CD4-positive, alpha-beta T cell (primary cell): ENCODE measurements at regions not wholly inside any gene's neighbourhood (a gene's known extent, or its start where the extent isn't known, plus 50 kb on each side); places are given as distances from the start of the nearest gene placed in this dataset.

Source experiments
- ATAC-seq: fragments of 200-7000 bp; cut with Tn5 transposase; one replicate; pipeline ENCODE4 v1.10.0; 2022; ENCODE audit warnings: mild to moderate bottlenecking; ENCODE audit not compliant: poor library complexity
- CTCF ChIA-PET: fragments of 350-600 bp; sonication (Branson Sonifier 250); formaldehyde crosslinking; loops from one replicate; lab custom pipeline; 2021; ENCODE audit warnings: antibody characterized with exemption, inconsistent platforms; lab: Charles Lee
- POLR2A ChIA-PET: fragments of 350-600 bp; sonication (Branson Sonifier 250); formaldehyde crosslinking; loops from one replicate; lab custom pipeline; 2021; ENCODE audit warnings: antibody characterized with exemption, inconsistent platforms; lab: Charles Lee
- DNase-seq, 14 experiments: peaks; one replicate each; pipeline ENCODE4 v3.0.0-alpha.2; 2013 to 2020; ENCODE audit warnings: mixed read lengths in 2 of 14
- H3K27ac ChIP-seq, 2 donors: one replicate each; pipeline versions ENCODE4 v1.5.1 to v1.7.0; 2013; ENCODE audit warnings: low read length in 2 of 2, low read depth in 1 of 2, mild to moderate bottlenecking in 1 of 2
- H3K27me3 ChIP-seq, 2 experiments: 1 replicate in 1 of 2; 2 replicates in 1 of 2; pipeline versions ENCODE4 v1.6.1 to v1.7.0; 2013; ENCODE audit warnings: low read length in 2 of 2, control low read depth in 1 of 2, mild to moderate bottlenecking in 1 of 2, moderate library complexity in 1 of 2; ENCODE audit not compliant: insufficient read depth in 2 of 2, control insufficient read depth in 1 of 2
- H3K36me3 ChIP-seq: one replicate; pipeline ENCODE4 v1.6.1; 2013; ENCODE audit warnings: low read length, control low read depth; ENCODE audit not compliant: insufficient read depth
- H3K4me1 ChIP-seq: one replicate; pipeline ENCODE4 v1.6.1; 2013; ENCODE audit warnings: low read length, control low read depth; ENCODE audit not compliant: insufficient read depth
- H3K4me3 ChIP-seq: one replicate; pipeline ENCODE4 v1.5.1; 2013; ENCODE audit warnings: mild to moderate bottlenecking, low read length, moderate library complexity
- H3K9me3 ChIP-seq, 2 experiments: 1 replicate in 1 of 2; 2 replicates in 1 of 2; pipeline versions ENCODE4 v1.6.1 to v1.7.0; 2013; ENCODE audit warnings: low read length in 2 of 2, mild to moderate bottlenecking in 2 of 2, control low read depth in 1 of 2, moderate library complexity in 1 of 2; ENCODE audit not compliant: control insufficient read depth in 1 of 2, insufficient read depth in 1 of 2
- H3K27ac Mint-ChIP-seq: one replicate; pipeline ENCODE4 v1.8.0; 2020; ENCODE audit warnings: mixed read lengths
- H3K27me3 Mint-ChIP-seq: one replicate; pipeline ENCODE4 v1.8.0; 2021; ENCODE audit warnings: mixed read lengths
- H3K36me3 Mint-ChIP-seq: one replicate; pipeline ENCODE4 v1.8.0; 2021; ENCODE audit warnings: low read depth, mixed read lengths
- H3K4me1 Mint-ChIP-seq: one replicate; pipeline ENCODE4 v1.8.0; 2021; ENCODE audit warnings: low read depth, mixed read lengths
- H3K4me3 Mint-ChIP-seq: one replicate; pipeline ENCODE4 v1.8.0; 2020; ENCODE audit warnings: mild to moderate bottlenecking, mixed read lengths
- H3K9me3 Mint-ChIP-seq: one replicate; pipeline ENCODE4 v1.8.0; 2020; ENCODE audit warnings: mixed read lengths
- intact Hi-C, 2 experiments: fragments of 100-400 bp; cut with DNase I in 1 of 2; cut with micrococcal nuclease in 1 of 2; formaldehyde crosslinking; loops; one replicate each; pipeline versions ENCODE4 v1.15.1 to v1.9.0; 2023 to 2025; cut with DNase I, micrococcal nuclease
- TF ChIP-seq, protein P1 (sequence below): fragments of 200-600 bp; IDR thresholded peaks from one replicate; pipeline ENCODE4 v1.8.0; 2022; ENCODE audit warnings: antibody characterized with exemption, mild to moderate bottlenecking

DNA sequence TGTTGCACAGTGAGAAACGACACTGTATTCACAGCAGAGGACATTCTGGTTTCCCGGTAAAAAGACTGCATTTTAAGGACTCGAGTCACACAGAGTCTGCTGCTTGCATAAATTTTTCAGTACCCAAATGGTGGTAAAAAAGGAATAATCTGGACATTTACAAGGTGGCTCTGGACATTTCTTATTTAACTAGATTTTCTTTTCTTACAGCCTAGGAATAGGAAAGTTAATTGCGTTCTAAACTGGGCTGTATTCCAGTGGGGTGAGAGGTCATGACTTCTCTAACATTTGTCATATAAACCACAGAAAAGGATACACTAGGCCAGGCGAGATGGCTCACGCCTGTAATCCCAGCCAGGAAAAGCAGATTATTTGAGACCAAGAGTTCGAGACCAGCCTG, 237.5 kb upstream of the KLF6 start:
- ATAC-seq, result no peak
- no peak overlapping the region for H3K4me3 Mint-ChIP-seq
- CTCF ChIA-PET, result no interaction called here
- TF ChIP-seq, protein P1, sequence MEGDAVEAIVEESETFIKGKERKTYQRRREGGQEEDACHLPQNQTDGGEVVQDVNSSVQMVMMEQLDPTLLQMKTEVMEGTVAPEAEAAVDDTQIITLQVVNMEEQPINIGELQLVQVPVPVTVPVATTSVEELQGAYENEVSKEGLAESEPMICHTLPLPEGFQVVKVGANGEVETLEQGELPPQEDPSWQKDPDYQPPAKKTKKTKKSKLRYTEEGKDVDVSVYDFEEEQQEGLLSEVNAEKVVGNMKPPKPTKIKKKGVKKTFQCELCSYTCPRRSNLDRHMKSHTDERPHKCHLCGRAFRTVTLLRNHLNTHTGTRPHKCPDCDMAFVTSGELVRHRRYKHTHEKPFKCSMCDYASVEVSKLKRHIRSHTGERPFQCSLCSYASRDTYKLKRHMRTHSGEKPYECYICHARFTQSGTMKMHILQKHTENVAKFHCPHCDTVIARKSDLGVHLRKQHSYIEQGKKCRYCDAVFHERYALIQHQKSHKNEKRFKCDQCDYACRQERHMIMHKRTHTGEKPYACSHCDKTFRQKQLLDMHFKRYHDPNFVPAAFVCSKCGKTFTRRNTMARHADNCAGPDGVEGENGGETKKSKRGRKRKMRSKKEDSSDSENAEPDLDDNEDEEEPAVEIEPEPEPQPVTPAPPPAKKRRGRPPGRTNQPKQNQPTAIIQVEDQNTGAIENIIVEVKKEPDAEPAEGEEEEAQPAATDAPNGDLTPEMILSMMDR, result no peak
- Histone ChIP-seq H3K36me3 (no peaks in the 10 kb centered on the region), H3K9me3 (no peaks in the 10 kb centered on the region), H3K27me3 (no peaks in the 10 kb centered on the region), H3K4me3 (no peak overlapping the region), H3K4me1 (no peaks in the 10 kb centered on the region), H3K27ac (no peak overlapping the region)
- no peaks in the 10 kb centered on the region for H3K4me1 Mint-ChIP-seq
- no peaks in the 10 kb centered on the region for H3K36me3 Mint-ChIP-seq
- H3K27me3 Mint-ChIP-seq, result no peaks in the 10 kb centered on the region
- H3K27ac Mint-ChIP-seq, result no peak overlapping the region
- H3K9me3 Mint-ChIP-seq, result no peaks in the 10 kb centered on the region
- intact Hi-C loops, result no loop called here
- POLR2A ChIA-PET, result no interaction called here
- no peak for DNase-seq

DNA sequence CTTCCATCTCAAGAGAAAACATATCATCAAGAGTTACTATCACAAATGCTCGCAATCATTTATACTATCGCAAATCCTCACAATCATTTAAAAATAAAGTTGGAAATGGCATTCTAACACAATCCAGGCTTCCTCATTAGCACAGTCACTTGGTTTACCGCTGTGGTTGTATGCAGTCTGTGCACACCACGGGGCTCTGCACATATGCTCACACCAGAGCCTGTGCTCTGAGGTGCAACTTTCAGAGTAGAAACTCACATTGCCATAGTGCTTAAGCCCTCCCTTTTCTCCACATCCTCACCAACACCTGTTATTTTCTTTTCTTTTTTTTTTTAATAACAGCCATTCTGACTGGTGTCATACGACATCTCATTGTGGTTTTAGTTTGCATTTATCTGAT, 235.6 kb upstream of the KLF6 start:
- Histone ChIP-seq H3K9me3 (no peaks in the 10 kb centered on the region), H3K4me3 (no peak overlapping the region), H3K36me3 (no peaks in the 10 kb centered on the region), H3K27me3 (no peaks in the 10 kb centered on the region), H3K4me1 (no peaks in the 10 kb centered on the region), H3K27ac (no peak overlapping the region)
- Mint-ChIP-seq H3K27ac (no peak overlapping the region), H3K4me1 (no peaks in the 10 kb centered on the region), H3K9me3 (no peaks in the 10 kb centered on the region), H3K27me3 (no peaks in the 10 kb centered on the region), H3K36me3 (no peaks in the 10 kb centered on the region), H3K4me3 (no peak overlapping the region)
- intact Hi-C loops, result no loop called here
- ChIA-PET POLR2A (no interaction called here), CTCF (no interaction called here)
- DNase-seq, result peak in 1 of 14 experiments; percentile 22
- no peak for ATAC-seq
- TF ChIP-seq, protein P1, result no peak

DNA sequence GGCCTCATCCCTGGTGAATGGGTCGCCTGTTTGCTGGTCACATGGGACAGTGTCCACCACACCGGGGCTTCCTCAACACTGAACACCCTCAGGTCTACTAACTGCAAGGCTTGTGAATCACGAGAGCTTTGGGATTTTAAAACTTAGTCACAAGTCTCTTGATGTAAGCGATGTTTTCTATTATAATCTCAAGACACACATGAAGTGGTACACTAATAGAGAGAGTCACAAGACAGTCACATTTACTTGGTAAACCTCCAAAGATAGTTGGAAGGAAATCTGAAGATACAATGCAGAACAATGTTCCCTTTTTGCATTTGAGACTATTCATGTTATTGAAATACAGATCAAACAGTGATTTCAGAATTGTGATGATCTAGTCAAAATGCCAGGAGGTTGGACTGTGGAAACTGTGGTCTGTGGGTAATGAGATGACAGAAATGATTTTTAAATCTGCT, 233.1 kb upstream of the KLF6 start:
- TF ChIP-seq, protein P1, result no peak
- Histone ChIP-seq H3K27ac (no peak overlapping the region), H3K4me1 (peaks cover 10% of the 10 kb centered on the region), H3K36me3 (no peaks in the 10 kb centered on the region), H3K27me3 (no peaks in the 10 kb centered on the region), H3K9me3 (no peaks in the 10 kb centered on the region), H3K4me3 (no peak overlapping the region)
- intact Hi-C loops, result no loop called here
- ChIA-PET CTCF (no interaction called here), POLR2A (no interaction called here)
- H3K36me3 Mint-ChIP-seq, result no peaks in the 10 kb centered on the region
- ATAC-seq (no peak), DNase-seq (no peak)
- H3K27me3 Mint-ChIP-seq, result no peaks in the 10 kb centered on the region
- no peak overlapping the region for H3K4me3 Mint-ChIP-seq
- H3K9me3 Mint-ChIP-seq, result no peaks in the 10 kb centered on the region
- H3K4me1 Mint-ChIP-seq, result peaks cover 6% of the 10 kb centered on the region
- no peak overlapping the region for H3K27ac Mint-ChIP-seq
